ENCODE measurements at regions not wholly inside any gene's neighbourhood (a gene's known extent, or its start where the extent isn't known, plus 50 kb on each side); places are given as distances from the start of the nearest gene placed in this dataset.

DNA sequence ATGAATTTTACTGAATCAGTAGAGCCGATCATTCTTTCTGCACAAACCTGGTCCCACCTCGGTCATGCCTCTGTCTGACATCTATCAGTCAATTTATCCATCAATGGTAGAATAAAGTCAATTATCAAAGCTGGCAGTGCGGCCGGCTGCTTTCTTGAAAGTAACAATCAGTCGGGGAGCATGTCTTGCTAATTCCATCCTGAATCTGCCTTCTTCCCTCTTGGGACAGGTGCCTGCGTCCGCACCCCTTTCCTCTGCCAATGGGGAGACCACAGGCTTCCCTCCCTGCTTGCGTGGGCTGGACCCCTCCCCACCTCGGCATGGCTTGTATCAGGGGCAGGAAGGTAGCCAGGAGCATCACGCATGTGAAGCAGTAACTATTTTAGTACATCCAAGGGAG, 962.9 kb downstream of the BRD1 start:
- TF ChIP-seq GATA2 (IDR thresholded peaks at IDR 0.05; ENCODE audit: low read depth, low read length) (no peak), GATA3 (IDR thresholded peaks at IDR 0.05; ENCODE audit: low read depth, low read length) (no peak)

- no peak for TF ChIP-seq GATA2 (IDR thresholded peaks at IDR 0.05; ENCODE audit: low read depth, low read length)
- TF ChIP-seq GATA3 (IDR thresholded peaks at IDR 0.05; ENCODE audit: low read depth, low read length): no peak
These were observed 963.6 kb downstream of the BRD1 start for GRCh38 chr22:48863965-48864528.

DNA sequence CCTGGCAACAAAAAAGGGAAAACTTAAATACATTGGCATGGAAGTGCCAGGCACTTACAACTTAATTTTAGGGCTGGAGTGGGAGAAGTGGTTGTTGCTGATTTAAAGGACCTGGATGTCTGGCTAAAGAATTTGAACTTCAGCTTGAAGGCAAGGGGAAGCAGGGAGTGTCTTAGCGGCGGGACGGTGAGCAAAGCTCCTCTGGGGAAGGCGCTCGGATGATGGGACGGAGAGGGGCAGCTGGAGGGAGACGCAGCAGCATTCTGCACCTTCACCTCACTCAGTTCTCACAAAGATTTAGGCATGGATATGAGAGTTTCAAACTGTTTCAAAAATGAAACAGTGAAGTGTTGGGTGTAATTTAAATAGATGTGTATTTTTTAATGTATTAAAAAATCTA, 967.1 kb downstream of the BRD1 start:
- no peak for TF ChIP-seq GATA3 (IDR thresholded peaks at IDR 0.05; ENCODE audit: low read depth, low read length)
- TF ChIP-seq GATA2 (IDR thresholded peaks at IDR 0.05; ENCODE audit: low read depth, low read length): no peak

DNA sequence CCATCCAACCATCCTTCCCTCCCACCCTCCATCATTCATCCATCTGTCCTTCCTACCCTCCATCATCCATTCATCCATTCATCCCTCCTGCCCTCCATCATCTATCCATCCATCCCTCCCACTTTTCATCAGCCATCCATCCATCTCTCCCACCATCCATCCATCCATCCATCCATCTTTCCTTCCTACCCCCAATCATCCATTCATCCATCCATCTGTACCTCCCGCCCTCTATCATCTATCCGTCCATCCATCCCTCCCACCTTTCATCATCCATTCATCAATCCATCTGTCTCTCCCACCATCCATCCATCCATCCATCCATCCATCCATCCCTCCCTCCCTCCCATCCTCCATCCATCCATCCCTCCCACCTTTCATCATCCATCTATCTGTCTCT, 968.8 kb downstream of the BRD1 start:
- TF ChIP-seq GATA3 (IDR thresholded peaks at IDR 0.05; ENCODE audit: low read depth, low read length) (no peak), GATA2 (IDR thresholded peaks at IDR 0.05; ENCODE audit: low read depth, low read length) (no peak)

DNA sequence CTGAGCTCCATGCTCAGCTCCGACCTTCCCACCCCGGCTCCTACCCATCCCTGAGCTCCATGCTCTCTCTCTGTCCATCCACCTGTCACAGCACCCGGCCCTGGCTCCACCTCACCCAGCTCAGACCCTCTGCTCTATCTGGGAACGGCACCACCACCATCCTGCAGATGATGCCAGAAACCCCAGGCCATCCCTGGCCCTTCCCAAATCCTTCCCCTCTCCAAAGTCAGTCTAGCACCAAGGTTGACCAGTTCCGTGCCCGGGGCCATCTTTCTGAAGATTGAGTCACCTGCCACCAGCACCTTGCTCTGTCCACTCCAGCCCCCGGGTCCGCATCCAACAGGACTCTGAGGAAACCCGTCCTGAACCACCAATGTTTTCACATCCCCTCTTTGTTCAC, 969.6 kb downstream of the BRD1 start:
- TF ChIP-seq GATA2 (IDR thresholded peaks at IDR 0.05; ENCODE audit: low read depth, low read length) (no peak), GATA3 (IDR thresholded peaks at IDR 0.05; ENCODE audit: low read depth, low read length) (no peak)

- TF ChIP-seq GATA3 (IDR thresholded peaks at IDR 0.05; ENCODE audit: low read depth, low read length): no peak
- TF ChIP-seq GATA2 (IDR thresholded peaks at IDR 0.05; ENCODE audit: low read depth, low read length): no peak
These were observed 970.4 kb downstream of the BRD1 start for GRCh38 chr22:48857202-48857805.

DNA sequence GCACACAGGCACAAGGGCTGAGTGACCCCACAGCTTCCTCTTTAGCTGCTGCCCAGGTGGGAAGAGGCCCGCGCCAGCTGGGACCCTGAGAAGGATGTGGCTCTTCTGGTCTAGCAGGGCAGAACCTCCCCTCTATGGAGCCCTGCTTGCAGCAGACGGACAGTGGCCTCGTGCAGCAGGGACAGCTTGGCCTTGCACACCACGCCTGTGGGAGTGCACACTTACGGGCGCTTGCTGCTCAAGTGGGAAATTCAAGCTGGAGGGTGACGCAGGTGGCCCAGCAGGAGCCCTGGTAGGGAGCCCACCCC, 971.4 kb downstream of the BRD1 start:
- TF ChIP-seq GATA2 (IDR thresholded peaks at IDR 0.05; ENCODE audit: low read depth, low read length) (no peak), GATA3 (IDR thresholded peaks at IDR 0.05; ENCODE audit: low read depth, low read length) (no peak)

GRCh38 chr22:48855593-48856307, 971.9 kb downstream of the BRD1 start:
- TF ChIP-seq GATA3 (IDR thresholded peaks at IDR 0.05; ENCODE audit: low read depth, low read length) (no peak), GATA2 (IDR thresholded peaks at IDR 0.05; ENCODE audit: low read depth, low read length) (no peak)

- TF ChIP-seq GATA3 (IDR thresholded peaks at IDR 0.05; ENCODE audit: low read depth, low read length) (no peak), GATA2 (IDR thresholded peaks at IDR 0.05; ENCODE audit: low read depth, low read length) (no peak)
These were observed 972.7 kb downstream of the BRD1 start for GRCh38 chr22:48855013-48855412.

DNA sequence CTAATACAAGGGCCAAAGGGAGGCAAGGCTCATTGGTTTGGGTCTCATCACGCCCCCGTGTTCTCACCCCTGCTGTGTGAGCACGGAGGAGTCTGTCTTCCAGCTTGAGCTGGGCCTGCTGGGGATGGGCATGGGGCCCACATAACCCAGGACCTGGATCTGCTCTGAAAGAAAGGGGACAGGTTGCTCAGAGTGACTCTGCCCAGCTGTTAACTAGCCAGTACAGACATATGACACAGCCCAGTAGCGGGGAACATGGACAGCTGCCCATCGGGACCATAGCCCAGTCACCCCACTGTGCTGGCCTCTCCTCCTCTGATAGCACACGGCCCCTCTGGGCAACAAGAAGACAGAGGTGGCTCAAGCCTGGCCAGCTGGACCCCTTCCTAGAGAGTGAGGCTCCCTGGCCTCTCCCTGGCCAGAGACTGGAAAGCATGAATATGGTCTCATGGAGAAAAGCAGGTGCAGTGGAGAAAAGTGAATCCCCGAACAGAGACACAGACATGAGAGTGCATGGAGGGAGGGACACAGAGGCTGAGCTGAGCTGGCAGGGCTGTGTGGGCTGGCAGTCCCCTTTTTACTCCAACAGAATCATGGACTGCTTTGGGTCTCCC, 973.9 kb downstream of the BRD1 start:
- no peak for TF ChIP-seq GATA3 (IDR thresholded peaks at IDR 0.05; ENCODE audit: low read depth, low read length)
- no peak for TF ChIP-seq GATA2 (IDR thresholded peaks at IDR 0.05; ENCODE audit: low read depth, low read length)

GRCh38 chr22:48851933-48852549, 975.6 kb downstream of the BRD1 start:
- TF ChIP-seq GATA2 (IDR thresholded peaks at IDR 0.05; ENCODE audit: low read depth, low read length) (no peak), GATA3 (IDR thresholded peaks at IDR 0.05; ENCODE audit: low read depth, low read length) (no peak)

- TF ChIP-seq GATA3 (IDR thresholded peaks at IDR 0.05; ENCODE audit: low read depth, low read length): no peak
- TF ChIP-seq GATA2 (IDR thresholded peaks at IDR 0.05; ENCODE audit: low read depth, low read length): no peak
These were observed 976.9 kb downstream of the BRD1 start for GRCh38 chr22:48850658-48851287.

DNA sequence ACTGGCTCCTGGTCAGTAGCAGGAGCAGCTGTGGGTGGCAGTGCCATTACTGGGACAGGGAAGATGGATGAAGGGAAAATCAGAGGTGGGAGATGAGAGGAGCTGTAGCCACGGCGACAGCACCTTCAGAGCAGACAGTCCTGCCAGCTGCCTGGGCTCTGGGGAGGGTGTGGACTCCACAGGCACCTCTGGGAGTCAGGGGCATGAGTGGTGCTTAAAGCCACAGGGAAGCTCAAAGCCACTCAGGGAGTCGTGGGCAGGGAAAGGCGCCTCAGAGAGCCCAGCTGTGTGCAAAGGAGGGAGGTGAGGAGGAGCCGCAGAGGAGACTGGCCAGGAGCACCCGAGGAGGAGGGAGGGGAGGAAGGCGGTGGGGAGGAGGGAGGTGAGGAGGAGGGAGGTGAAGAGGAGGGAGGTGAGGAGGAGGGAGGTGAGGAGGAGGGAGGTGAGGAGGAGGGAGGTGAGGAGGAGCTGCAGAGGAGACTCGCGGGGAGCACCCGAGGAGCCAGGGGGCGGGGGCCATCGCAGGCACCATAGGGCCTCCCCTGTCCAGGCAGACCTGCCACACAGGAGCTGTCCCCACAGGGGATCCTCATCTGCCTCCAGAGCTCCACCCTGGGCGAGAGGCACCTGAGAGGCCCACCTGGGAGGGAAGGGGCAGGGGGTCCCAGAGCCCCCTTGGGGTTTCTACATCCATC, 977.6 kb downstream of the BRD1 start:
- TF ChIP-seq GATA2 (IDR thresholded peaks at IDR 0.05; ENCODE audit: low read depth, low read length) (no peak), GATA3 (IDR thresholded peaks at IDR 0.05; ENCODE audit: low read depth, low read length) (no peak)
